GM18858 (cell line): ENCODE measurements at regions not wholly inside any gene's neighbourhood (a gene's known extent, or its start where the extent isn't known, plus 50 kb on each side); places are given as distances from the start of the nearest gene placed in this dataset.
"Not testable (repeated sequence)": the region's sequence is repeated elsewhere in the genome, so short reads cannot be mapped to it uniquely, and the experiment has no call there.

Source experiments
- ATAC-seq: cut with Tn5 transposase; IDR thresholded peaks from one replicate; pipeline ENCODE4 v1.9.1; 2021; ENCODE audit not compliant: unreplicated experiment

GRCh38 chr11:87662287-87662686, 513.0 kb downstream of the RAB38 start:
- no peak for ATAC-seq

- ATAC-seq: no peak
Measured at GRCh38 chr11:87660926-87661660, 514.1 kb downstream of the RAB38 start.

- no peak for ATAC-seq
Measured at GRCh38 chr11:87659807-87660206, 515.4 kb downstream of the RAB38 start.

GRCh38 chr11:87645626-87646025, 529.6 kb downstream of the RAB38 start:
- no peak for ATAC-seq

- ATAC-seq: no peak
Measured at GRCh38 chr11:87639753-87640364, 535.4 kb downstream of the RAB38 start.

- no peak for ATAC-seq
Measured at GRCh38 chr11:87635001-87635400, 540.2 kb downstream of the RAB38 start.

- no peak for ATAC-seq
Measured at GRCh38 chr11:87634331-87634730, 540.9 kb downstream of the RAB38 start.

- ATAC-seq: no peak
Measured at GRCh38 chr11:87628957-87629356, 546.3 kb downstream of the RAB38 start.

GRCh38 chr11:87628026-87628580, 547.1 kb downstream of the RAB38 start:
- no peak for ATAC-seq

GRCh38 chr11:87623531-87624365, 551.5 kb downstream of the RAB38 start:
- ATAC-seq: not testable (repeated sequence)

GRCh38 chr11:87616511-87616910, 558.7 kb downstream of the RAB38 start:
- no peak for ATAC-seq

- no peak for ATAC-seq
Measured at GRCh38 chr11:87604350-87604749, 566.6 kb downstream of the TMEM135 start.

GRCh38 chr11:87603887-87604286, 566.2 kb downstream of the TMEM135 start:
- ATAC-seq: no peak

GRCh38 chr11:87602776-87603175, 565.0 kb downstream of the TMEM135 start:
- no peak for ATAC-seq

GRCh38 chr11:87600938-87601337, 563.2 kb downstream of the TMEM135 start:
- no peak for ATAC-seq

GRCh38 chr11:87597725-87598124, 560.0 kb downstream of the TMEM135 start:
- ATAC-seq: no peak

GRCh38 chr11:87596176-87596575, 558.4 kb downstream of the TMEM135 start:
- ATAC-seq: no peak

GRCh38 chr11:87589082-87589481, 551.3 kb downstream of the TMEM135 start:
- no peak for ATAC-seq

- not testable (repeated sequence) for ATAC-seq
Measured at GRCh38 chr11:87585613-87586012, 547.9 kb downstream of the TMEM135 start.

GRCh38 chr11:87583931-87584330, 546.2 kb downstream of the TMEM135 start:
- ATAC-seq: no peak

- no peak for ATAC-seq
Measured at GRCh38 chr11:87575088-87575487, 537.4 kb downstream of the TMEM135 start.
